OCI-LY7 (cell line): ENCODE measurements at regions not wholly inside any gene's neighbourhood (a gene's known extent, or its start where the extent isn't known, plus 50 kb on each side); places are given as distances from the start of the nearest gene placed in this dataset.
A peak's percentile ranks its signal among the peaks of the same experiment; 100 is the strongest.

ENCODE experiments used
- BruUV-seq: library from RNA; stranded (reverse); fragments of 400-500 nt; replicated peaks from 2 replicates; lab custom pipeline; 2021; lab: Mats Ljungman, UMichigan
- CTCF ChIA-PET: fragments of 300-600 bp; sonication (Branson Sonifier 250); formaldehyde crosslinking; loops from one replicate; lab custom pipeline; 2022; ENCODE audit warnings: antibody characterized with exemption; ENCODE audit not compliant: unreplicated experiment; lab: Charles Lee
- POLR2A ChIA-PET: fragments of 300-600 bp; sonication (Branson Sonifier 250); formaldehyde crosslinking; loops from one replicate; lab custom pipeline; 2022; ENCODE audit warnings: antibody characterized with exemption; lab: Charles Lee
- DNase-seq: peaks from one replicate; pipeline ENCODE4 v3.0.0-alpha.2; 2015; ENCODE audit warnings: low spot score
- H2AFZ ChIP-seq: fragments of 200-600 bp; sonication (generic), shearing (Covaris generic); 2 replicates; pipeline ENCODE4 v1.6.1; 2014; ENCODE audit warnings: mild to moderate bottlenecking, antibody characterized with exemption, low read length, moderate library complexity
- H3K27ac ChIP-seq: fragments of 200-600 bp; sonication (generic); 2 replicates; pipeline ENCODE4 v1.5.1; 2014; ENCODE audit warnings: mixed run types, low read depth, mild to moderate bottlenecking, moderate library complexity, low read length, inconsistent platforms; ENCODE audit not compliant: poor library complexity, severe bottlenecking
- H3K36me3 ChIP-seq: fragments of 200-600 bp; sonication (generic); 2 replicates; pipeline ENCODE4 v1.6.1; 2014; ENCODE audit warnings: mild to moderate bottlenecking, antibody characterized with exemption, low read length, moderate library complexity, mixed read lengths; ENCODE audit not compliant: insufficient read depth
- H3K4me1 ChIP-seq: fragments of 200-600 bp; sonication (generic); 2 replicates; pipeline ENCODE4 v1.5.1; 2014; ENCODE audit warnings: mild to moderate bottlenecking, low read length; ENCODE audit not compliant: insufficient read depth, poor library complexity, severe bottlenecking
- H3K4me2 ChIP-seq: fragments of 200-600 bp; sonication (generic); 2 replicates; pipeline ENCODE4 v1.6.1; 2014; ENCODE audit warnings: mild to moderate bottlenecking, low read length
- H3K4me3 ChIP-seq: fragments of 200-600 bp; sonication (generic); 2 replicates; pipeline ENCODE4 v1.5.1; 2014; ENCODE audit warnings: mild to moderate bottlenecking, low read depth, low read length; ENCODE audit not compliant: poor library complexity, severe bottlenecking
- H3K79me2 ChIP-seq: fragments of 200-600 bp; sonication (generic); 2 replicates; pipeline ENCODE4 v1.6.1; 2016; ENCODE audit warnings: low read depth, mild to moderate bottlenecking, low read length, moderate library complexity, mixed read lengths; ENCODE audit not compliant: insufficient read depth
- H3K9me2 ChIP-seq: fragments of 200-600 bp; sonication (generic); 2 replicates; pipeline ENCODE4 v1.6.1; 2016; ENCODE audit warnings: mild to moderate bottlenecking, low read length, mixed read lengths; ENCODE audit not compliant: insufficient read depth
- H3K9me3 ChIP-seq: fragments of 200-600 bp; sonication (generic); 2 replicates; pipeline ENCODE4 v1.6.1; 2014; ENCODE audit warnings: mild to moderate bottlenecking, mixed run types, low read length, mixed read lengths
- H4K20me1 ChIP-seq: fragments of 200-600 bp; sonication (generic); 2 replicates; pipeline ENCODE4 v1.6.1; 2014; ENCODE audit warnings: mild to moderate bottlenecking, antibody characterized with exemption, low read length, moderate library complexity, mixed read lengths; ENCODE audit not compliant: insufficient read depth
- CTCF ChIP-seq: fragments of 200-600 bp; sonication (generic); conservative IDR thresholded peaks from 2 replicates; pipeline ENCODE4 v1.5.1; 2014; ENCODE audit warnings: mild to moderate bottlenecking, antibody characterized with exemption, low read length, moderate library complexity, mixed read lengths
- EZH2phosphoT487 ChIP-seq: fragments of 200-600 bp; sonication (generic); IDR thresholded peaks from 2 replicates; pipeline ENCODE4 v1.6.1; 2018; ENCODE audit warnings: low read depth, borderline replicate concordance, mild to moderate bottlenecking, mixed run types, antibody characterized with exemption, low read length, moderate library complexity, mixed read lengths
- intact Hi-C: fragments of 100-400 bp; cut with micrococcal nuclease; formaldehyde crosslinking; loops from one replicate; pipeline ENCODE4 v1.10.0; 2022; ENCODE audit not compliant: unreplicated experiment

DNA sequence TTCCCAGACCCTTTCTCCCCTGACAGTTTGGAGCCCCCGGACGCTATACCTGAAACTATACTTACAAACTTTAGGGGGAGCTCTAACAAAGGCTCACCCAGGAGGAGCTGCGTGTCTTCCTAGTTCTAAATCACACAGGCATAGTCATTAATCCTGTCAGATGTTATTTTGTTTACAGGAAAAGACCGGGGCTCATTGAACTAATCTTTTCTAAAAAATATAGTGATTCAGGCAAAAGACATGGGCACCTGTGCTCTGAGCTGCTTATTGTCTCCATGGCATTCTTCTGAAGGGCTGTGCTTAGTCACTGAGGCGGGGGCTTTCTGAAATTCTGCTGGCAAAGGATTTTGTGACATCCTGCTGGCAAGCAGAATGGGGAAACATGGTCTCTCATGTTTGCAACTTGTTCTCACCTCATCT is 1577.0 kb downstream of the NCAM2 start:
- peak overlapping the region; percentile 96 for H2AFZ ChIP-seq
- ChIA-PET POLR2A (no interaction called here), CTCF (no interaction called here)
- peak overlapping the region; percentile 55 for H3K4me3 ChIP-seq
- H3K9me2 ChIP-seq: no peaks in the 10 kb centered on the region
- intact Hi-C loops: loop anchor here (10.0 kb wide), 1 partner anchor 210 kb away; no protein-coding TSS in a partner anchor
- H4K20me1 ChIP-seq: no peaks in the 10 kb centered on the region
- no TSS peak for BruUV-seq
- H3K9me3 ChIP-seq: no peaks in the 10 kb centered on the region
- H3K79me2 ChIP-seq: no peaks in the 10 kb centered on the region
- peak overlapping the region; percentile 39 for H3K27ac ChIP-seq
- TF ChIP-seq CTCF (peak; percentile 73), EZH2phosphoT487 (no peak)
- peaks cover 6% of the 10 kb centered on the region for H3K4me1 ChIP-seq
- DNase-seq: peak; percentile 62
- no peaks in the 10 kb centered on the region for H3K36me3 ChIP-seq
- peak overlapping the region; percentile 73 for H3K4me2 ChIP-seq

GRCh38 chr21:22579741-22580140 is 1581.5 kb downstream of the NCAM2 start:
- Histone ChIP-seq H3K79me2 (no peaks in the 10 kb centered on the region), H3K9me3 (peaks cover 25% of the 10 kb centered on the region; the same call in 1 of the 2 replicates), H3K4me2 (no peak overlapping the region), H3K27ac (no peak overlapping the region), H4K20me1 (no peaks in the 10 kb centered on the region), H3K4me3 (no peak overlapping the region), H3K36me3 (no peaks in the 10 kb centered on the region), H3K4me1 (peaks cover 8% of the 10 kb centered on the region), H2AFZ (0 out of 2 replicates have a peak overlapping the region, but pooled peaks have one; percentile 11), H3K9me2 (no peaks in the 10 kb centered on the region)
- TF ChIP-seq EZH2phosphoT487 (no peak), CTCF (no peak)
- DNase-seq: no peak
- no TSS peak for BruUV-seq
- ChIA-PET CTCF (interaction anchor here (1.2 kb wide), 1 partner anchor 9 kb away, joined by 3 read pairs; no protein-coding TSS in a partner anchor), POLR2A (interaction anchor here (0.6 kb wide), 1 partner anchor 31 kb away, joined by 3 read pairs; no protein-coding TSS in a partner anchor)
- intact Hi-C loops: loop anchor here (10.0 kb wide), 1 partner anchor 205 kb away; no protein-coding TSS in a partner anchor

DNA sequence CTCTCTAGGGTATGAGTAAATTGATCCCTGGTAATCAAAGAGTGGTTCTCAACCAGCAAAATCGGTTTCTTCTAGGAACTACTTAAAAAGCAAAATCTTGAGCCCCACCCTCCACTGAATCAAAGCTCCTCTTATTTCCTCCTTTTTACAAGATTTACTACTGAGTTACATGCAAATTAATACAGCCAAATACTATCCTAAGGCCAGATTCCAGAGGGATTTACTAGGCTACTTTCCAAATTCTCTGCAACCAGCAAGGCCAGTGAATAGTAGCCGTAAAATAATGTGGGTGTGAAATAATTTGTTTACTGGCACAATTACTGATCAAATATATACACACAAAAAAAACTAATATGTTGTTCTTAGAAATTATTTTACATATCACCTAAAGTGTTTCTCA is 1583.8 kb downstream of the NCAM2 start:
- H3K4me1 ChIP-seq: peaks cover 27% of the 10 kb centered on the region
- H3K4me2 ChIP-seq: no peak overlapping the region
- H3K4me3 ChIP-seq: no peak overlapping the region
- POLR2A ChIA-PET: no interaction called here
- no peaks in the 10 kb centered on the region for H3K9me2 ChIP-seq
- peaks cover 33% of the 10 kb centered on the region; the same call in 1 of the 2 replicates for H3K9me3 ChIP-seq
- no peak overlapping the region for H2AFZ ChIP-seq
- DNase-seq: no peak
- H3K27ac ChIP-seq: no peak overlapping the region
- no peaks in the 10 kb centered on the region for H3K79me2 ChIP-seq
- H3K36me3 ChIP-seq: no peaks in the 10 kb centered on the region
- intact Hi-C loops: no loop called here
- CTCF ChIA-PET: no interaction called here
- no TSS peak for BruUV-seq
- TF ChIP-seq EZH2phosphoT487: no peak
- TF ChIP-seq CTCF: no peak
- H4K20me1 ChIP-seq: no peaks in the 10 kb centered on the region
